Heart left ventricle (tissue), 16 donors: ENCODE measurements at regions not wholly inside any gene's neighbourhood (a gene's known extent, or its start where the extent isn't known, plus 50 kb on each side); places are given as distances from the start of the nearest gene placed in this dataset.
"Not testable (repeated sequence)": the region's sequence is repeated elsewhere in the genome, so short reads cannot be mapped to it uniquely, and the experiment has no call there.

ENCODE experiments used
- ATAC-seq, 4 donors: fragments of 200-7000 bp; cut with Tn5 transposase; one replicate each; pipeline ENCODE4 v1.9.1; 2020 to 2022; ENCODE audit warnings: moderate library complexity in 4 of 4, mild to moderate bottlenecking in 3 of 4, moderate number of reproducible peaks in 1 of 4
- DNase-seq, 5 donors: peaks; one replicate each; pipeline ENCODE4 v3.0.0-alpha.2; 2020
- H3K27ac ChIP-seq, 12 donors: fragments of 200-600 bp; sonication (generic) in 4 of 12; one replicate each; pipeline versions ENCODE4 v1.5.0 to v1.8.0; 2016 to 2022; ENCODE audit warnings: mild to moderate bottlenecking in 2 of 12
- H3K27me3 ChIP-seq, 9 donors: fragments of 200-600 bp; sonication (generic) in 2 of 9; one replicate each; pipeline versions ENCODE4 v1.5.1 to v1.8.0; 2016 to 2022; ENCODE audit warnings: mild to moderate bottlenecking in 3 of 9
- H3K36me3 ChIP-seq, 9 donors: fragments of 200-600 bp; sonication (generic) in 2 of 9; one replicate each; pipeline versions ENCODE4 v1.5.0 to v1.8.0; 2018 to 2022; ENCODE audit warnings: mild to moderate bottlenecking in 2 of 9
- H3K4me1 ChIP-seq, 12 donors: fragments of 200-600 bp; sonication (generic) in 4 of 12; one replicate each; pipeline versions ENCODE4 v1.5.0 to v1.8.0; 2016 to 2022; ENCODE audit warnings: mild to moderate bottlenecking in 3 of 12
- H3K4me3 ChIP-seq, 12 donors: fragments of 200-600 bp; sonication (generic) in 4 of 12; one replicate each; pipeline versions ENCODE4 v1.5.0 to v1.8.0; 2017 to 2022; ENCODE audit warnings: mild to moderate bottlenecking in 9 of 12, moderate library complexity in 4 of 12
- H3K9me3 ChIP-seq, 12 donors: fragments of 200-600 bp; sonication (generic) in 4 of 12; one replicate each; pipeline versions ENCODE4 v1.5.0 to v1.8.0; 2016 to 2022; ENCODE audit warnings: mild to moderate bottlenecking in 1 of 12
- POLR2A ChIP-seq, 2 donors: fragments of 450-650 bp; IDR thresholded peaks; one replicate each; pipeline ENCODE4 v1.6.1; 2017; ENCODE audit warnings: antibody characterized with exemption in 2 of 2, mild to moderate bottlenecking in 2 of 2, moderate library complexity in 2 of 2
- WGBS, 4 donors: extraction: QIAGEN DNeasy Blood & Tissue Kit in 2 of 4; methylation state at CpG; one replicate each; pipeline versions ENCODE4 v1.1.5 to v1.1.7; 2013 to 2018; 5-methylcytosine and 5-hydroxymethylcytosine counted together
- intact Hi-C, 10 donors: fragments of 100-400 bp; cut with DNase I; formaldehyde crosslinking; loops; one replicate each; pipeline versions ENCODE4 v1.11.1 to v1.14.2; 2022
- TF ChIP-seq, protein P1 (sequence below), 12 donors: fragments of 200-600 bp; sonication (generic) in 4 of 12; IDR thresholded peaks; one replicate each; pipeline versions ENCODE4 v1.5.0 to v1.8.0; 2018 to 2022; ENCODE audit warnings: antibody characterized with exemption in 12 of 12, mild to moderate bottlenecking in 5 of 12
- donor health status: ischemic (EF 13 %, LVEDD 7.1; RV severe dilation, severe dysfunction).
- donor health status: healthy with polysubstance abuse.
- donor health status: DM: no; HTN: yes; CAD: no.
- donor health status: DM: no; HTN: no; CAD: no.
- donor health status: ischemic (EF 25% LVEDD 6.9; RV normal size, moderate dysfunction).
- donor health status: ischemic (EF 25% LVEDD 5.7; RV mildly dilated, moderate dysfunction).
- donor health status: healthy.
- donor health status: DM: yes; HTN: yes; CAD: no.
- donor health status: ischemic (EF 35%, LVEDD 5.7; RV mildly dilated, moderate dysfunction).
- donor health status: nonischemic (EF 11% LVEDD 7.7; RV severe dilation, severe dysfunction).
- donor health status: DM: yes; HTN: yes; CAD: no.
- donor health status: PGD.
- donor health status: ischemic (EF 29% LVEDD 5.4; RV normal size, mild dysfunction).
- donor health status: nonischemic (EF 23%, LVEDD 6.1; RV moderate dilation, normal function).

DNA sequence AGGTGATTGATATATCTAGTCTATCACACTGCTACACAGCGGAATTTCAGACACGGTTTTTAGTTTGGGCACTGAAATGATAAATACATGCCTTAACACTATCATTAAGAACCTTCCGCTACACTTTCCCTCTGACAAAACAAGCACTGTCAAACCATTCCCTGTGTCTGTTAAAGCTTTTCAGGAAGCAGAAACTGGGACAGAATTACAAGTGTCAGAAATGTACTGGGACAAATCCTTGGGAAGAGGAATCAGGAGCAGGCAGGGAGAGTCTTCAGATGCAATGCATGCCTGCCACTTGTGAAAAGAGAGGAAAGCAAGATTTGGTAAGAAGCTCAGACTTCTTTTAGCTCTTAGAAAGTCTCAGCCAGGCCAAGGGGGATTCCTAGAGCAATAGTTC is 196.8 kb upstream of the PTPRZ1 start:
- Histone ChIP-seq H3K27me3 (no peaks in the 10 kb centered on the region), H3K9me3 (no peaks in the 10 kb centered on the region), H3K4me3 (no peak overlapping the region), H3K4me1 (no peaks in the 10 kb centered on the region), H3K36me3 (no peaks in the 10 kb centered on the region), H3K27ac (no peak overlapping the region)
- DNase-seq, result no peak
- TF ChIP-seq, protein P1, sequence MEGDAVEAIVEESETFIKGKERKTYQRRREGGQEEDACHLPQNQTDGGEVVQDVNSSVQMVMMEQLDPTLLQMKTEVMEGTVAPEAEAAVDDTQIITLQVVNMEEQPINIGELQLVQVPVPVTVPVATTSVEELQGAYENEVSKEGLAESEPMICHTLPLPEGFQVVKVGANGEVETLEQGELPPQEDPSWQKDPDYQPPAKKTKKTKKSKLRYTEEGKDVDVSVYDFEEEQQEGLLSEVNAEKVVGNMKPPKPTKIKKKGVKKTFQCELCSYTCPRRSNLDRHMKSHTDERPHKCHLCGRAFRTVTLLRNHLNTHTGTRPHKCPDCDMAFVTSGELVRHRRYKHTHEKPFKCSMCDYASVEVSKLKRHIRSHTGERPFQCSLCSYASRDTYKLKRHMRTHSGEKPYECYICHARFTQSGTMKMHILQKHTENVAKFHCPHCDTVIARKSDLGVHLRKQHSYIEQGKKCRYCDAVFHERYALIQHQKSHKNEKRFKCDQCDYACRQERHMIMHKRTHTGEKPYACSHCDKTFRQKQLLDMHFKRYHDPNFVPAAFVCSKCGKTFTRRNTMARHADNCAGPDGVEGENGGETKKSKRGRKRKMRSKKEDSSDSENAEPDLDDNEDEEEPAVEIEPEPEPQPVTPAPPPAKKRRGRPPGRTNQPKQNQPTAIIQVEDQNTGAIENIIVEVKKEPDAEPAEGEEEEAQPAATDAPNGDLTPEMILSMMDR (IDR thresholded peaks at IDR 0.05), result no peak
- no peak for TF ChIP-seq POLR2A (IDR thresholded peaks at IDR 0.05)
- intact Hi-C loops, result no loop called here
- WGBS, 4 donors, result 62 to 74% (median 67%) methylated on average over 3 of the region's 3 CpGs
- ATAC-seq, result no peak

DNA sequence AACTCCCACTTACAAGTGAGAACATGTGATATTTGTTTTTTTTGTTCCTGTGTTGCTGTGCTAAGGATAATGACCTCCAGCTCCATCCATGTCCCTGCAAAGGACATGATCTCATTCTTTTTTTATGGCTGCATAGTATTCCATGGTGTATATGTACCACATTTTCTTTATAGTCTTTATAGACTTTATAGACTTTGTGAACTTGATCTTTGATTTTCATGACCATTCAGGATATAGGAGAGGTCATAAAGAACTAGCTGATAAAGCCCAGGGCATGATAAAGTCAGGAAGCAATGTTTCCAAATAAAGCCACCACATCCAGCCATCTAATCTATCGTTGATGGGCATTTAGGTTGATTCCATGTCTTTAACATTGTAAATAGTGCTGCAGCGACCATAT is 198.5 kb upstream of the PTPRZ1 start:
- intact Hi-C loops, H3K4me1 ChIP-seq, H3K9me3 ChIP-seq, H3K36me3 ChIP-seq, ATAC-seq, H3K27me3 ChIP-seq, H3K4me3 ChIP-seq, DNase-seq, H3K27ac ChIP-seq: not testable (repeated sequence)
- WGBS, 4 donors, result 67 to 85% (median 80%) methylated on average over 2 of the region's 2 CpGs

DNA sequence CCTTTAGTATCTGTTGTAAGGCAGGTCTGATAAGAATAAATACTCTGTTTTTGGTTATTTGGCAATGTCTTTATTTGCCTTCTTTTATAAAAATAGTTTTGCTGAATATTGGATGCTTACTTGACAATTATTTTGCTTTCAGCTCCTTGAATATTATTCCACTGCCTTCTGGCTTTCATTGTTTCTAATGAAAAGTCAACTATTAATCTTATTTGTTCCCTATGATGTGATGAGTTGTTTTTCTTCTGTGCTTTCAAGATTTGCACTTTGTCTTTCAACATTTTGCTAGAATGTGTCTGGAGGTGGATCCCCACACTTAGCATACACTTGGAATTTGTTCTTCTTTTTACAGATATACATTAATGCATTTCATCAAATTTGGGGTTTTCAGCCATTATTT is 203.8 kb upstream of the PTPRZ1 start:
- DNase-seq, result no peak
- Histone ChIP-seq H3K4me1 (no peaks in the 10 kb centered on the region), H3K9me3 (peaks cover 0 to 17% (median 0%) of the 10 kb centered on the region in 12 donors), H3K27me3 (no peaks in the 10 kb centered on the region), H3K27ac (no peak overlapping the region), H3K4me3 (no peak overlapping the region), H3K36me3 (no peaks in the 10 kb centered on the region)
- TF ChIP-seq, protein P1 (IDR thresholded peaks at IDR 0.05), result no peak
- TF ChIP-seq POLR2A (IDR thresholded peaks at IDR 0.05), result no peak
- ATAC-seq, result no peak
- intact Hi-C loops, result no loop called here

DNA sequence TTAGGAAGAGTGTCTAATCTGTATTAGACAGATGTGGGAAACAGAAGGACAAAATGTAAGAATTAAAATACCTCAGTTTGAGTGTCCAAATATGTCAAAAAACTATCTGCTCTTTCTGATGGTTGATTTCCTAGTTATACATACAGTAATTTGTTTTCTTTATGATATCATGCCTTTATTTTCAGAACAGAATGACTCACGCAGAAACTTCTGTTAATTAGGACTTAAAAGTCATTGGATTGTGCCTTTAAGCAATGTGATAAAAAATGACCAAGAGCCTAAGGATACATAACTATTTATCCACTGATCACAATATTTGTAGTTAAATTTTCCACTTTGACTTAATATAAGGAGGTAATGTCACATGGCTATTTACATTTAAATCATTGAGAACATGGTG is 206.7 kb upstream of the PTPRZ1 start:
- intact Hi-C loops, result no loop called here
- 44 to 71% (median 62%) methylated on average over 1 of the region's 1 CpG for WGBS, 4 donors
- no peak for TF ChIP-seq POLR2A (IDR thresholded peaks at IDR 0.05)
- TF ChIP-seq, protein P1 (IDR thresholded peaks at IDR 0.05), result no peak
- Histone ChIP-seq H3K27me3 (no peaks in the 10 kb centered on the region), H3K4me1 (no peaks in the 10 kb centered on the region), H3K36me3 (no peaks in the 10 kb centered on the region), H3K9me3 (peaks cover 0 to 17% (median 0%) of the 10 kb centered on the region in 12 donors), H3K27ac (no peak overlapping the region), H3K4me3 (no peak overlapping the region)
- ATAC-seq (no peak), DNase-seq (no peak)

DNA sequence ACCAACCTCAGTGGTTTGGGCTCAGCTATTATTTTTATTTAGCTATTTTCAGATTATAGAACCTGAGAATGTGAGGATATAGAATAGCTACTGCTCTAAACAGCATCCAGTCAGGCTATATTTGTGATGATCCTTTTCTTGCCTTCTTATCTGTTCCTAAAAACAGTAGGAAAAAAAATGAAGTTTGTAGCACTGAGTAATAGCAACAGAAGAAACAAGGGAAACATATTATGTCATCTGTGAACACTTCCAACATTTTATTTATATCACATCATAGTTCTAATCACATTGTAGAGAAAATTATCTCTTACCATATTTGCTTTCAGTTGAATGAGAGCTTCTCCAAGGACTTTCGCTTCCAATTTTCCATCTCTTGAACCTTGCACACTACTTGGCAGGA is 229.6 kb upstream of the PTPRZ1 start:
- peaks cover 0 to 9% (median 0%) of the 10 kb centered on the region in 12 donors for H3K9me3 ChIP-seq
- H3K4me1 ChIP-seq, result no peaks in the 10 kb centered on the region
- H3K27me3 ChIP-seq, result no peaks in the 10 kb centered on the region
- intact Hi-C loops, result no loop called here
- ATAC-seq (no peak), DNase-seq (no peak)
- no peak for TF ChIP-seq POLR2A (IDR thresholded peaks at IDR 0.05)
- TF ChIP-seq, protein P1 (IDR thresholded peaks at IDR 0.05), result no peak
- WGBS, 4 donors, result 54 to 73% (median 64%) methylated on average over 1 of the region's 1 CpG
- no peaks in the 10 kb centered on the region for H3K36me3 ChIP-seq
- H3K27ac ChIP-seq, result no peak overlapping the region
- no peak overlapping the region for H3K4me3 ChIP-seq
